Astrocyte (in vitro differentiated cells and primary cell): ENCODE measurements at regions not wholly inside any gene's neighbourhood (a gene's known extent, or its start where the extent isn't known, plus 50 kb on each side); places are given as distances from the start of the nearest gene placed in this dataset.

Experiments
- EZH2 ChIP-seq: IDR thresholded peaks from 2 replicates; pipeline ENCODE4 v1.6.1; 2012; ENCODE audit warnings: mild to moderate bottlenecking, low read length, inconsistent platforms; ENCODE audit not compliant: insufficient read depth
- TF ChIP-seq, protein P1 (sequence below): IDR thresholded peaks from 2 replicates; pipeline ENCODE4 v1.5.1; 2011; ENCODE audit warnings: low read depth, mild to moderate bottlenecking, inconsistent platforms, low read length, moderate library complexity; ENCODE audit not compliant: insufficient read depth

DNA sequence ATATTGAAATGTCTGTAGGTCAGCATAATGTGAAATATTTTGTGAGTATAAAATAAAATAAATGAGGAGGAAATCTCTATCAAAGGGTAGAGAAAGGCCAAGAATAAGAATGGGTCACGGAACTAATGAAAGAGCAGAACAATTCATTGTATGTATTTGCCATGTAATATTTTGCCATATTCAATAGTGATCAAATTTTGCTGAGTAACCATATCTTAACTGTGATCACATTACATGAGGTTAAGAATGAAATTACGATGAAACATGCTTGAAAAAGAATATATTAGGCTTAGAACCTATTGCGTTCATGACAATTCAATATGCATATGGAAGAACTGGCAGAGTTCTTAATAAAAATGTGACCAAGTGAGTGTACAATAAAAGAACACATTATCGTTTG is 437.2 kb upstream of the NRXN1 start:
- TF ChIP-seq, protein P1, sequence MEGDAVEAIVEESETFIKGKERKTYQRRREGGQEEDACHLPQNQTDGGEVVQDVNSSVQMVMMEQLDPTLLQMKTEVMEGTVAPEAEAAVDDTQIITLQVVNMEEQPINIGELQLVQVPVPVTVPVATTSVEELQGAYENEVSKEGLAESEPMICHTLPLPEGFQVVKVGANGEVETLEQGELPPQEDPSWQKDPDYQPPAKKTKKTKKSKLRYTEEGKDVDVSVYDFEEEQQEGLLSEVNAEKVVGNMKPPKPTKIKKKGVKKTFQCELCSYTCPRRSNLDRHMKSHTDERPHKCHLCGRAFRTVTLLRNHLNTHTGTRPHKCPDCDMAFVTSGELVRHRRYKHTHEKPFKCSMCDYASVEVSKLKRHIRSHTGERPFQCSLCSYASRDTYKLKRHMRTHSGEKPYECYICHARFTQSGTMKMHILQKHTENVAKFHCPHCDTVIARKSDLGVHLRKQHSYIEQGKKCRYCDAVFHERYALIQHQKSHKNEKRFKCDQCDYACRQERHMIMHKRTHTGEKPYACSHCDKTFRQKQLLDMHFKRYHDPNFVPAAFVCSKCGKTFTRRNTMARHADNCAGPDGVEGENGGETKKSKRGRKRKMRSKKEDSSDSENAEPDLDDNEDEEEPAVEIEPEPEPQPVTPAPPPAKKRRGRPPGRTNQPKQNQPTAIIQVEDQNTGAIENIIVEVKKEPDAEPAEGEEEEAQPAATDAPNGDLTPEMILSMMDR = no peak
- TF ChIP-seq EZH2 = no peak
